Peyer's patch (tissue), 4 donors: ENCODE measurements at regions not wholly inside any gene's neighbourhood (a gene's known extent, or its start where the extent isn't known, plus 50 kb on each side); places are given as distances from the start of the nearest gene placed in this dataset.
A peak's percentile ranks its signal among the peaks of the same experiment; 100 is the strongest.

Source experiments
- DNase-seq, 3 donors: peaks; one replicate each; pipeline ENCODE4 v3.0.0-alpha.2; 2017 to 2019
- H3K27ac ChIP-seq, 4 donors: fragments of 200-600 bp; sonication (generic); one replicate each; pipeline ENCODE4 v1.5.1; 2016 to 2019
- H3K27me3 ChIP-seq, 2 donors: fragments of 200-600 bp; sonication (generic); one replicate each; pipeline ENCODE4 v1.5.1; 2019
- H3K36me3 ChIP-seq, 3 donors: fragments of 200-600 bp; sonication (generic); one replicate each; pipeline ENCODE4 v1.5.1; 2016 to 2019
- H3K4me1 ChIP-seq, 4 donors: fragments of 200-600 bp; sonication (generic); one replicate each; pipeline ENCODE4 v1.5.1; 2016 to 2019
- H3K4me3 ChIP-seq, 4 donors: fragments of 200-600 bp; sonication (generic); 1 replicate in 3 of 4; 2 replicates in 1 of 4; pipeline ENCODE4 v1.5.1; 2016 to 2019; ENCODE audit warnings: mild to moderate bottlenecking in 1 of 4
- H3K9me3 ChIP-seq, 4 donors: fragments of 200-600 bp; sonication (generic); one replicate each; pipeline ENCODE4 v1.5.1; 2016 to 2019; ENCODE audit warnings: mild to moderate bottlenecking in 1 of 4
- POLR2A ChIP-seq, 2 donors: fragments of 450-650 bp; IDR thresholded peaks; one replicate each; pipeline ENCODE4 v1.5.1; 2017; ENCODE audit warnings: antibody characterized with exemption in 2 of 2, mild to moderate bottlenecking in 2 of 2, moderate library complexity in 2 of 2
- TF ChIP-seq, protein P1 (sequence below), 6 experiments: fragments of 450-650 bp in 4 of 6; fragments of 200-600 bp in 2 of 6; sonication (generic) in 1 of 6; IDR thresholded peaks; one replicate each; pipeline ENCODE4 v1.5.1; 2017 to 2019; ENCODE audit warnings: antibody characterized with exemption in 6 of 6, mild to moderate bottlenecking in 3 of 6, moderate library complexity in 1 of 6

DNA sequence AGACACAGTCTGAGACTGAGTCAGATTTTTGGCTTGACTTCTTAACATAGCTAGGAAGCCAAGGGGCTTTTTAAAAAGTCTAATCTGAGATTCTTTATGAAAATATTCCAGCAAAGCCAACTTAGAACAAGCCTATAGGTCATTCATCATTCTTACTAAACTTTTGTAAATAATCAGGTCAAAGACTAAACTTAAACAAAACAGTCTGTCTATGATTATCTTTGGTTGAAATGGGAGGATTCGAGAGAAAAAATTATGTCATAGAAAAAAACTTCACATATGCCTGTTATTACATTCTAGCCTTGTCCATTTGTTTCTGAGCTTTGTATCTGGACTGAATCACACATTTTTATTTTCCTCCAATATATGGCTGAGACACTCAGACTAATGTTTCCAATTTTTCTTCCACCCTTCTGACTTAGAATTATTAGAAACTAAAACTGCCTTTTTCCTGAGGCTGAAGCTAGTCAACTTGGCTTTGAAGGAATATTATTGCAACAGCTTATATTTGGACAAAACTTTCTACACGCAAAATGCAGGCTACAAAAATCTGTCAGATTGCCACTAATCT is 83.3 kb downstream of the ETS2 start:
- no peak for TF ChIP-seq POLR2A (IDR thresholded peaks at IDR 0.05)
- TF ChIP-seq, protein P1, sequence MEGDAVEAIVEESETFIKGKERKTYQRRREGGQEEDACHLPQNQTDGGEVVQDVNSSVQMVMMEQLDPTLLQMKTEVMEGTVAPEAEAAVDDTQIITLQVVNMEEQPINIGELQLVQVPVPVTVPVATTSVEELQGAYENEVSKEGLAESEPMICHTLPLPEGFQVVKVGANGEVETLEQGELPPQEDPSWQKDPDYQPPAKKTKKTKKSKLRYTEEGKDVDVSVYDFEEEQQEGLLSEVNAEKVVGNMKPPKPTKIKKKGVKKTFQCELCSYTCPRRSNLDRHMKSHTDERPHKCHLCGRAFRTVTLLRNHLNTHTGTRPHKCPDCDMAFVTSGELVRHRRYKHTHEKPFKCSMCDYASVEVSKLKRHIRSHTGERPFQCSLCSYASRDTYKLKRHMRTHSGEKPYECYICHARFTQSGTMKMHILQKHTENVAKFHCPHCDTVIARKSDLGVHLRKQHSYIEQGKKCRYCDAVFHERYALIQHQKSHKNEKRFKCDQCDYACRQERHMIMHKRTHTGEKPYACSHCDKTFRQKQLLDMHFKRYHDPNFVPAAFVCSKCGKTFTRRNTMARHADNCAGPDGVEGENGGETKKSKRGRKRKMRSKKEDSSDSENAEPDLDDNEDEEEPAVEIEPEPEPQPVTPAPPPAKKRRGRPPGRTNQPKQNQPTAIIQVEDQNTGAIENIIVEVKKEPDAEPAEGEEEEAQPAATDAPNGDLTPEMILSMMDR (IDR thresholded peaks at IDR 0.05): no peak
- no peak for DNase-seq
- H3K27me3 ChIP-seq: no peaks in the 10 kb centered on the region
- H3K27ac ChIP-seq: peak overlapping the region in 2 of 4 donors; percentile 11 to 44
- H3K4me3 ChIP-seq: no peak overlapping the region
- H3K36me3 ChIP-seq: no peaks in the 10 kb centered on the region
- peaks cover 0 to 12% (median 5%) of the 10 kb centered on the region in 4 donors for H3K9me3 ChIP-seq
- H3K4me1 ChIP-seq: no peaks in the 10 kb centered on the region

DNA sequence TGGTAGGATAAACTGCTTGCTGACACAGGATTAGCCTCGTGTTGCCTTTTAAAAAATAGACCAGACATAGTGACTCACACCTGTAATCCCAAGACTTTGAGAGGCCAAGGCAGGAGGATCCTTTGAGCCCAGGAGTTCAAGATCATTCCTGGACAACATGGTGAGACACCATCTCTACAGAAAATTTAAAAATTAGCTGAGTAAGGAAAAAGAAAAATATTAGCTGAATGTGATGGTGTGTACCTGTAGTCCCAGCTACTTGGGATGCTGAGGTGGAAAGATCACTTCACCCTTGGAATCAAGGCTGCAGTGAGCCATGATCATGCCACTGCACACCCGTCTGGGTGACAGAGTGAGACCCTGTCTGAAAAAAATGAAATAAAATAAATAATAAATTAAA is 82.0 kb downstream of the ETS2 start:
- no peak for DNase-seq
- Histone ChIP-seq H3K9me3 (peaks cover 0 to 12% (median 5%) of the 10 kb centered on the region in 4 donors), H3K4me1 (no peaks in the 10 kb centered on the region), H3K36me3 (no peaks in the 10 kb centered on the region), H3K27me3 (no peaks in the 10 kb centered on the region), H3K4me3 (no peak overlapping the region), H3K27ac (no peak overlapping the region)
- TF ChIP-seq, protein P1 (IDR thresholded peaks at IDR 0.05): no peak
- TF ChIP-seq POLR2A (IDR thresholded peaks at IDR 0.05): no peak

DNA sequence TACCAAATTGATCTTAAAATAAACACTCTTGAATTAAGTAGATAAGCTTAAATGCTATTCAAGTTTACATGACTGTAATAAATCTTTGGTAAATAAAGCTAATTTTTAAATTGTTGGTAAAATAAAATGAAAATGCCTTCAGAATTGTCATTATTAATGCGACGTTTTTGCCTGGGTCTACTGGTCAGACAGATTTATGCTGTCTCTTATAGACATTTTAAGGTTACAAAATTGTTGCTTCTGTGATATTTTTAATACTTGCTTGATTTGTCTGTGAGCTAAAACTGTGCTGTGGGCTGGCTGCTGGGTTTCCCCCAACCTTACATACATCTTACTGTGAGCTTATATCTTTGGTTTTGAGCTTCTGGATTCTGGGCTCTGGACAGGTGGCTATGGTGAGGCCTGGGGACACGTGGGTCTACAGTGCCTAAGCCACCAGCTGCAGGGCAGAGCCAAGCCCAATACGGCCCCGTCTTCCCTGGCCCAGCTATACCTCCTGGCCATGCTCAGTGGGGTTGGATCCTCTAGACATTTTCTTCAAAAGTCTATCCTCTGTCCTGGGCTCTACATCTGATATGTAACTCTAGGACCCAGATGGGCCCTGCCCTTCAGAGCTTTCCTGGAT is 81.4 kb downstream of the ETS2 start:
- no peaks in the 10 kb centered on the region for H3K27me3 ChIP-seq

DNA sequence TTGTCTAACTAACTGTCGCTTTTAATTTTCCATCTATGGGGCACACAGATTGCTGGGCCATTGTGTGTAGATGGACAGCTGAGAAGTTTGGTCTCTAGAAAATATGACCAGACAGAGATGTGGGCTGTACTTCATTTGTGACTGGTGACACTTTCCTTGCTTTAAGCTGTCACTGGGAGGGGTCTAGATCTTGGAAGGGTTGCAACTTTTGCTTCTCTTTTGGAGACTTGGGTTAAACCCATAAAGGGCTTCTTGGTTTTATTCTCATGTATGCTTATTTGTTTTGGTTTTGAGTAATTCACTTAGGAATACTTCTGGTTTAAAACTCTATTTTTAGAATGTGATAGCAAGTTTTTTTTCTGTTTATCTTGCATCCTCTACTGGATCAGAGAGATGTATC is 80.2 kb downstream of the ETS2 start:
- Histone ChIP-seq H3K27me3 (no peaks in the 10 kb centered on the region), H3K4me1 (no peaks in the 10 kb centered on the region), H3K9me3 (peaks cover 0 to 12% (median 5%) of the 10 kb centered on the region in 4 donors), H3K36me3 (no peaks in the 10 kb centered on the region), H3K4me3 (no peak overlapping the region), H3K27ac (no peak overlapping the region)
- no peak for TF ChIP-seq POLR2A (IDR thresholded peaks at IDR 0.05)
- TF ChIP-seq, protein P1 (IDR thresholded peaks at IDR 0.05): no peak
- no peak for DNase-seq

More for the DNA sequence above, 81.4 kb downstream of the ETS2 start:
- TF ChIP-seq POLR2A (IDR thresholded peaks at IDR 0.05): no peak
- TF ChIP-seq, protein P1 (IDR thresholded peaks at IDR 0.05): no peak
- no peak for DNase-seq
- no peaks in the 10 kb centered on the region for H3K4me1 ChIP-seq
- peaks cover 0 to 12% (median 5%) of the 10 kb centered on the region in 4 donors for H3K9me3 ChIP-seq
- no peak overlapping the region for H3K4me3 ChIP-seq
- H3K36me3 ChIP-seq: no peaks in the 10 kb centered on the region
- H3K27ac ChIP-seq: no peak overlapping the region

DNA sequence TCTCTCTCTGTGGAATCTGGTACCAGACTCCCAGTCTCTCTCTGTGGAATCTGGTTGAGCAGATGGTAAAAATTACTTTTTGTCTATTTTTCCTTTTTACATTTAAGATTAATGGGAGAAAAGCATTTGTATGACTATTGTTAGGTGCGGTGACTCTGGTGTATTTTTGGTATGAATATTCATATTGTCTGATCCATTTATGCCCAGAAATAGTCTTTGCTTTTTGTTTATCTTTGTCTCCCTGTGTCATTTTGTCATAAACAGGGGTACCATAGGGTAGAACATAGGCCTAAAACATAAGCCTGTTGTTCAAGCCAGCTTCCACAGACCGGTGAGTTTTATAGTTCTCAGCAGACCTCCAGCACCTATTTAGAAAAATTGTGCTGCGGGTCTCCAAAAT is 78.7 kb downstream of the ETS2 start:
- Histone ChIP-seq H3K27ac (no peak overlapping the region), H3K27me3 (no peaks in the 10 kb centered on the region), H3K36me3 (no peaks in the 10 kb centered on the region), H3K4me1 (no peaks in the 10 kb centered on the region), H3K4me3 (no peak overlapping the region), H3K9me3 (peaks cover 0 to 12% (median 5%) of the 10 kb centered on the region in 4 donors)
- TF ChIP-seq POLR2A (IDR thresholded peaks at IDR 0.05): no peak
- TF ChIP-seq, protein P1 (IDR thresholded peaks at IDR 0.05): no peak
- DNase-seq: no peak
